ENCODE measurements at regions not wholly inside any gene's neighbourhood (a gene's known extent, or its start where the extent isn't known, plus 50 kb on each side); places are given as distances from the start of the nearest gene placed in this dataset.

GRCh38 chr1:25055961-25056360, 125.9 kb upstream of the RUNX3 start:
- 0 out of 2 replicates have a peak, but pooled peaks cover 4% of the 10 kb centered on the region for H3K27me3 ChIP-seq (ENCODE audit: control insufficient read depth, insufficient read depth, low read length)
- H3K27ac ChIP-seq (ENCODE audit: low read depth, low read length), result no peak overlapping the region
- no peak overlapping the region for H3K9ac ChIP-seq (ENCODE audit: low read depth, low read length)
- no peaks in the 10 kb centered on the region for H3K36me3 ChIP-seq (ENCODE audit: control insufficient read depth, insufficient read depth, low read length)
- H3K9me3 ChIP-seq (ENCODE audit: control insufficient read depth, insufficient read depth, low read length), result no peaks in the 10 kb centered on the region
- peaks cover 8% of the 10 kb centered on the region; the same call in 1 of the 2 replicates for H3K4me1 ChIP-seq (ENCODE audit: control insufficient read depth, insufficient read depth, low read length)
- H3K4me3 ChIP-seq (ENCODE audit: low read depth, low read length), result no peak overlapping the region

- Histone ChIP-seq H3K27me3 (ENCODE audit: control insufficient read depth, insufficient read depth, low read length) (0 out of 2 replicates have a peak, but pooled peaks cover 4% of the 10 kb centered on the region), H3K4me1 (ENCODE audit: control insufficient read depth, insufficient read depth, low read length) (peaks cover 8% of the 10 kb centered on the region; the same call in 1 of the 2 replicates), H3K4me3 (ENCODE audit: low read depth, low read length) (no peak overlapping the region), H3K9me3 (ENCODE audit: control insufficient read depth, insufficient read depth, low read length) (no peaks in the 10 kb centered on the region), H3K9ac (ENCODE audit: low read depth, low read length) (no peak overlapping the region), H3K27ac (ENCODE audit: low read depth, low read length) (no peak overlapping the region), H3K36me3 (ENCODE audit: control insufficient read depth, insufficient read depth, low read length) (no peaks in the 10 kb centered on the region)
Observed at GRCh38 chr1:25055324-25055780, 125.3 kb upstream of the RUNX3 start.

GRCh38 chr1:25054526-25055323, 124.6 kb upstream of the RUNX3 start:
- H3K9ac ChIP-seq (ENCODE audit: low read depth, low read length), result no peak overlapping the region
- no peak overlapping the region for H3K4me3 ChIP-seq (ENCODE audit: low read depth, low read length)
- 0 out of 2 replicates have a peak, but pooled peaks cover 4% of the 10 kb centered on the region for H3K27me3 ChIP-seq (ENCODE audit: control insufficient read depth, insufficient read depth, low read length)
- H3K9me3 ChIP-seq (ENCODE audit: control insufficient read depth, insufficient read depth, low read length), result no peaks in the 10 kb centered on the region
- H3K27ac ChIP-seq (ENCODE audit: low read depth, low read length), result no peak overlapping the region
- no peaks in the 10 kb centered on the region for H3K36me3 ChIP-seq (ENCODE audit: control insufficient read depth, insufficient read depth, low read length)
- H3K4me1 ChIP-seq (ENCODE audit: control insufficient read depth, insufficient read depth, low read length), result peaks cover 8% of the 10 kb centered on the region; the same call in 1 of the 2 replicates

GRCh38 chr1:25053576-25054250, 123.6 kb upstream of the RUNX3 start:
- no peak overlapping the region for H3K4me3 ChIP-seq (ENCODE audit: low read depth, low read length)
- no peaks in the 10 kb centered on the region for H3K36me3 ChIP-seq (ENCODE audit: control insufficient read depth, insufficient read depth, low read length)
- 0 out of 2 replicates have a peak, but pooled peaks cover 4% of the 10 kb centered on the region for H3K27me3 ChIP-seq (ENCODE audit: control insufficient read depth, insufficient read depth, low read length)
- H3K27ac ChIP-seq (ENCODE audit: low read depth, low read length), result no peak overlapping the region
- H3K4me1 ChIP-seq (ENCODE audit: control insufficient read depth, insufficient read depth, low read length), result peaks cover 8% of the 10 kb centered on the region; the same call in 1 of the 2 replicates
- H3K9ac ChIP-seq (ENCODE audit: low read depth, low read length), result no peak overlapping the region
- H3K9me3 ChIP-seq (ENCODE audit: control insufficient read depth, insufficient read depth, low read length), result no peaks in the 10 kb centered on the region

GRCh38 chr1:25051906-25052305, 121.8 kb upstream of the RUNX3 start:
- Histone ChIP-seq H3K9me3 (ENCODE audit: control insufficient read depth, insufficient read depth, low read length) (no peaks in the 10 kb centered on the region), H3K4me3 (ENCODE audit: low read depth, low read length) (no peak overlapping the region), H3K27me3 (ENCODE audit: control insufficient read depth, insufficient read depth, low read length) (0 out of 2 replicates have a peak, but pooled peaks cover 4% of the 10 kb centered on the region), H3K9ac (ENCODE audit: low read depth, low read length) (no peak overlapping the region), H3K27ac (ENCODE audit: low read depth, low read length) (no peak overlapping the region), H3K4me1 (ENCODE audit: control insufficient read depth, insufficient read depth, low read length) (peaks cover 8% of the 10 kb centered on the region; the same call in 1 of the 2 replicates), H3K36me3 (ENCODE audit: control insufficient read depth, insufficient read depth, low read length) (no peaks in the 10 kb centered on the region)

- no peak overlapping the region for H3K27ac ChIP-seq (ENCODE audit: low read depth, low read length)
Observed at GRCh38 chr1:25051504-25051903, 121.4 kb upstream of the RUNX3 start.

GRCh38 chr1:25050165-25050564, 120.1 kb upstream of the RUNX3 start:
- no peaks in the 10 kb centered on the region for H3K9me3 ChIP-seq (ENCODE audit: control insufficient read depth, insufficient read depth, low read length)
- H3K27me3 ChIP-seq (ENCODE audit: control insufficient read depth, insufficient read depth, low read length), result 0 out of 2 replicates have a peak, but pooled peaks cover 4% of the 10 kb centered on the region
- H3K4me1 ChIP-seq (ENCODE audit: control insufficient read depth, insufficient read depth, low read length), result peaks cover 8% of the 10 kb centered on the region; the same call in 1 of the 2 replicates
- no peak overlapping the region for H3K9ac ChIP-seq (ENCODE audit: low read depth, low read length)
- H3K27ac ChIP-seq (ENCODE audit: low read depth, low read length), result no peak overlapping the region
- no peak overlapping the region for H3K4me3 ChIP-seq (ENCODE audit: low read depth, low read length)
- no peaks in the 10 kb centered on the region for H3K36me3 ChIP-seq (ENCODE audit: control insufficient read depth, insufficient read depth, low read length)

More at GRCh38 chr1:25051504-25051903, 121.4 kb upstream of the RUNX3 start:
- Histone ChIP-seq H3K27me3 (ENCODE audit: control insufficient read depth, insufficient read depth, low read length) (0 out of 2 replicates have a peak, but pooled peaks cover 4% of the 10 kb centered on the region), H3K4me3 (ENCODE audit: low read depth, low read length) (no peak overlapping the region), H3K36me3 (ENCODE audit: control insufficient read depth, insufficient read depth, low read length) (no peaks in the 10 kb centered on the region), H3K9me3 (ENCODE audit: control insufficient read depth, insufficient read depth, low read length) (no peaks in the 10 kb centered on the region), H3K9ac (ENCODE audit: low read depth, low read length) (no peak overlapping the region), H3K4me1 (ENCODE audit: control insufficient read depth, insufficient read depth, low read length) (peaks cover 8% of the 10 kb centered on the region; the same call in 1 of the 2 replicates)

- no peak overlapping the region for H3K27ac ChIP-seq (ENCODE audit: low read depth, low read length)
- H3K27me3 ChIP-seq (ENCODE audit: control insufficient read depth, insufficient read depth, low read length), result 0 out of 2 replicates have a peak, but pooled peaks cover 4% of the 10 kb centered on the region
- no peak overlapping the region for H3K9ac ChIP-seq (ENCODE audit: low read depth, low read length)
- no peak overlapping the region for H3K4me3 ChIP-seq (ENCODE audit: low read depth, low read length)
- H3K36me3 ChIP-seq (ENCODE audit: control insufficient read depth, insufficient read depth, low read length), result no peaks in the 10 kb centered on the region
- no peaks in the 10 kb centered on the region for H3K9me3 ChIP-seq (ENCODE audit: control insufficient read depth, insufficient read depth, low read length)
- no peaks in the 10 kb centered on the region for H3K4me1 ChIP-seq (ENCODE audit: control insufficient read depth, insufficient read depth, low read length)
Observed at GRCh38 chr1:25049190-25049589, 119.1 kb upstream of the RUNX3 start.

- no peak overlapping the region for H3K4me3 ChIP-seq (ENCODE audit: low read depth, low read length)
Observed at GRCh38 chr1:25048728-25049127, 118.7 kb upstream of the RUNX3 start.

GRCh38 chr1:25047506-25048240, 117.6 kb upstream of the RUNX3 start:
- H3K27me3 ChIP-seq (ENCODE audit: control insufficient read depth, insufficient read depth, low read length), result no peaks in the 10 kb centered on the region
- H3K9ac ChIP-seq (ENCODE audit: low read depth, low read length), result no peak overlapping the region
- no peak overlapping the region for H3K4me3 ChIP-seq (ENCODE audit: low read depth, low read length)
- H3K36me3 ChIP-seq (ENCODE audit: control insufficient read depth, insufficient read depth, low read length), result no peaks in the 10 kb centered on the region
- no peaks in the 10 kb centered on the region for H3K4me1 ChIP-seq (ENCODE audit: control insufficient read depth, insufficient read depth, low read length)
- no peak overlapping the region for H3K27ac ChIP-seq (ENCODE audit: low read depth, low read length)
- H3K9me3 ChIP-seq (ENCODE audit: control insufficient read depth, insufficient read depth, low read length), result no peaks in the 10 kb centered on the region

More at GRCh38 chr1:25048728-25049127, 118.7 kb upstream of the RUNX3 start:
- H3K9ac ChIP-seq (ENCODE audit: low read depth, low read length), result no peak overlapping the region
- no peaks in the 10 kb centered on the region for H3K4me1 ChIP-seq (ENCODE audit: control insufficient read depth, insufficient read depth, low read length)
- no peaks in the 10 kb centered on the region for H3K9me3 ChIP-seq (ENCODE audit: control insufficient read depth, insufficient read depth, low read length)
- no peaks in the 10 kb centered on the region for H3K36me3 ChIP-seq (ENCODE audit: control insufficient read depth, insufficient read depth, low read length)
- 0 out of 2 replicates have a peak, but pooled peaks cover 1% of the 10 kb centered on the region for H3K27me3 ChIP-seq (ENCODE audit: control insufficient read depth, insufficient read depth, low read length)
- no peak overlapping the region for H3K27ac ChIP-seq (ENCODE audit: low read depth, low read length)
